IPS DF 19.7 (cell line): ENCODE measurements at regions not wholly inside any gene's neighbourhood (a gene's known extent, or its start where the extent isn't known, plus 50 kb on each side); places are given as distances from the start of the nearest gene placed in this dataset.

ENCODE experiments used
- DNase-seq: peaks from one replicate; pipeline ENCODE4 v3.0.0-alpha.2; 2013; ENCODE audit warnings: low read depth, low spot score

GRCh38 chr5:33369485-33370465 is 71.0 kb upstream of the TARS1 start:
- DNase-seq: no peak

GRCh38 chr5:33370466-33370859 is 70.3 kb upstream of the TARS1 start:
- DNase-seq: no peak

- no peak for DNase-seq
These were observed 69.1 kb upstream of the TARS1 start for GRCh38 chr5:33371660-33372059.

- DNase-seq: no peak
These were observed 67.9 kb upstream of the TARS1 start for GRCh38 chr5:33372721-33373472.

DNA sequence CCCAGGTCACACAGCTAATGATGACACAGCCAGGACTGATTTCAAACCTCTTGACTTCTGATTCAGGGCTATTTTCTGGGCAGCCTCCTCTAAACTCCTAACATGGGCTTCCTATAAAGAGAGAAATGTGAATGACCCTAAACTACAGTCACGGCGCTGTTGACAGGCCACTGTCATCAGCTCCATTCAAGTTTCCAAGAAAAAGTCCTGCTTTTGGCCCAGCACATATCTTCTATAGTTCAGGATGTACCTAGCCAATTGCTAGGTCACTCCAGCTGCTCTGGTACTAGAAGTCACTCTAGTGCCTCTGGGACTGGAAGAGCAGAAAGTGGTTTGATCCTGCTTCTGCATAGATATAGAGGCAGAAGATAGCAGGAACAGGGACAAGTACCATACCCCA is 64.9 kb upstream of the TARS1 start:
- no peak for DNase-seq

- peak; percentile 54 for DNase-seq
These were observed 61.0 kb upstream of the TARS1 start for GRCh38 chr5:33379757-33380156.

GRCh38 chr5:33381243-33381642 is 59.5 kb upstream of the TARS1 start:
- DNase-seq: no peak
